ENCODE measurements at regions not wholly inside any gene's neighbourhood (a gene's known extent, or its start where the extent isn't known, plus 50 kb on each side); places are given as distances from the start of the nearest gene placed in this dataset.

- H3K4me1 ChIP-seq (ENCODE audit: control insufficient read depth, insufficient read depth, low read length), result no peaks in the 10 kb centered on the region
- no peak overlapping the region for H3K4me3 ChIP-seq (ENCODE audit: low read length)
- intact Hi-C loops (cut with DNase I), result no loop called here
- H3K27me3 ChIP-seq (ENCODE audit: control insufficient read depth, insufficient read depth), result no peaks in the 10 kb centered on the region
- H3K27ac ChIP-seq (ENCODE audit: low read length), result no peak overlapping the region
- no peak for DNase-seq
- no peak for ATAC-seq
- WGBS, result 60% methylated on average over 2 of the region's 2 CpGs
- H3K9me3 ChIP-seq (ENCODE audit: control insufficient read depth, low read length), result no peaks in the 10 kb centered on the region
Measured at GRCh38 chr4:19941434-19941833, 310.3 kb upstream of the SLIT2 start.

DNA sequence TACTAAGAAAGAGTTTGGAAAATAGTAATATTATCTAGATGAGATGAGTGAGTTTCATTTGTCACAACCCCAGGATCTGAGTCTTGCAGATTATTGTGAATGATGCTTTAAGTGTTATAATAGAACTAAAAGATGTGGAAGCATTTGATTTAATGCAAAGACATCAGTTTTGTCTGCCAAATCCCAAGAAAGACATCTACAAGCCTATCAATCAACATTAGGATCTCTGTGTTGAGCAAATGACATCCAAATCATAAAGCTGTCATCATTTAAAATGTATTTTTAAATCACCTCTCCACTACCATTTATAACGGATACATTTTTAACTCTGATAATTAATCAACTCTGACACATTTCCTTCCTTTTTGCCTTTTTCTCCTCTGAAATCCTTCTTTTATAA lies 310.8 kb upstream of the SLIT2 start:
- Histone ChIP-seq H3K27ac (ENCODE audit: low read length) (no peak overlapping the region), H3K27me3 (ENCODE audit: control insufficient read depth, insufficient read depth) (no peaks in the 10 kb centered on the region), H3K4me1 (ENCODE audit: control insufficient read depth, insufficient read depth, low read length) (no peaks in the 10 kb centered on the region), H3K9me3 (ENCODE audit: control insufficient read depth, low read length) (no peaks in the 10 kb centered on the region), H3K4me3 (ENCODE audit: low read length) (no peak overlapping the region)
- intact Hi-C loops (cut with DNase I), result no loop called here
- no peak for ATAC-seq
- WGBS, result 54% methylated on average over 1 of the region's 1 CpG
- no peak for DNase-seq

DNA sequence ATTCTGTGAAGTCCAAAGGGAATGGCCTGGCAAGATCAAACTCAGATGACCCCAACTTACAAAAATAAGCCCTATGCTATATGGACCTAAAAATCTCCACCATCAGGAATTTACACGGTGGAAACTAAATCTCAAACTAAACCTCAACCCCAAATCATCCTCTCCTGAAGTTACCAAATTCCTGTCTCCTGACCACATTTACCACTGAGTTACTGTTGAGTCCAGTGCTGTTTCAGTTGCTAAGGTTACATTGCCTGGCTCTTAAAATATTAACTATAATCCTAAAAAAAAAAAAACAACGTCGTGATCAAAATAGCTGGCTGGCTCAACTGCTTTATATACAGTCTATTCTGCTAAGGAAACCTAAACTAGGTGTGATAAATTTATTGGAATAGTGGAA lies 315.2 kb upstream of the SLIT2 start:
- H3K4me3 ChIP-seq (ENCODE audit: low read length), result no peak overlapping the region
- no peak for DNase-seq
- no peak for ATAC-seq
- no peak overlapping the region for H3K27ac ChIP-seq (ENCODE audit: low read length)
- no peaks in the 10 kb centered on the region for H3K27me3 ChIP-seq (ENCODE audit: control insufficient read depth, insufficient read depth)
- 48% methylated on average over 3 of the region's 3 CpGs for WGBS
- intact Hi-C loops (cut with DNase I), result no loop called here
- no peaks in the 10 kb centered on the region for H3K4me1 ChIP-seq (ENCODE audit: control insufficient read depth, insufficient read depth, low read length)
- no peaks in the 10 kb centered on the region for H3K9me3 ChIP-seq (ENCODE audit: control insufficient read depth, low read length)

- intact Hi-C loops (cut with DNase I), result no loop called here
- ATAC-seq (no peak), DNase-seq (no peak)
- no peaks in the 10 kb centered on the region for H3K27me3 ChIP-seq (ENCODE audit: control insufficient read depth, insufficient read depth)
- H3K27ac ChIP-seq (ENCODE audit: low read length), result no peak overlapping the region
- no peak overlapping the region for H3K4me3 ChIP-seq (ENCODE audit: low read length)
- 86% methylated on average over 3 of the region's 3 CpGs for WGBS
- H3K4me1 ChIP-seq (ENCODE audit: control insufficient read depth, insufficient read depth, low read length), result no peaks in the 10 kb centered on the region
- no peaks in the 10 kb centered on the region for H3K9me3 ChIP-seq (ENCODE audit: control insufficient read depth, low read length)
Measured at GRCh38 chr4:19930742-19931141, 321.0 kb upstream of the SLIT2 start.

DNA sequence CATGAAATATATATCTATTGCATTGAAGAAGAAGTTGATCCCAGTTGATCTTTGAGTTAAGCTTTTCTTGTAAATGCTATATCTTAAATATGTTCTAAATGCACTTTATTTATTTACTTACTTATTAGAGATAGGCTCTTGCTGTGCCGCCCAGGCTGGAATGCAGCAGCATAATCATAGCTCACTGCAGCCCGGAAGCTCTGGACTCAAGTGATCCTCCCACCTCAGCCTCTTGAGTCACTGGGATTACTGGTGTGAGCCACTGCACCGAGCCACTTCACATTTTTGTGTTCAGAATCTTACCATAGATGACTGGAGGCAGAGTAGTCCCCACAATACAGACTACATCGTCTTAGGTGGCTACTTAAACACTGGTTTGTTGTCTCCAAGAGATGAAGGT lies 324.3 kb upstream of the SLIT2 start:
- Histone ChIP-seq H3K27ac (ENCODE audit: low read length) (no peak overlapping the region), H3K4me1 (ENCODE audit: control insufficient read depth, insufficient read depth, low read length) (no peaks in the 10 kb centered on the region), H3K9me3 (ENCODE audit: control insufficient read depth, low read length) (no peaks in the 10 kb centered on the region), H3K4me3 (ENCODE audit: low read length) (no peak overlapping the region), H3K27me3 (ENCODE audit: control insufficient read depth, insufficient read depth) (no peaks in the 10 kb centered on the region)
- DNase-seq (no peak), ATAC-seq (no peak)
- WGBS, result 88% methylated on average over 4 of the region's 4 CpGs
- intact Hi-C loops (cut with DNase I), result no loop called here

GRCh38 chr4:19925516-19925915 lies 326.2 kb upstream of the SLIT2 start:
- DNase-seq, result no peak
- H3K4me1 ChIP-seq (ENCODE audit: control insufficient read depth, insufficient read depth, low read length), result no peaks in the 10 kb centered on the region
- no peaks in the 10 kb centered on the region for H3K27me3 ChIP-seq (ENCODE audit: control insufficient read depth, insufficient read depth)
- ATAC-seq, result no peak
- H3K4me3 ChIP-seq (ENCODE audit: low read length), result no peak overlapping the region
- H3K27ac ChIP-seq (ENCODE audit: low read length), result no peak overlapping the region
- intact Hi-C loops (cut with DNase I), result no loop called here
- no peaks in the 10 kb centered on the region for H3K9me3 ChIP-seq (ENCODE audit: control insufficient read depth, low read length)

- ATAC-seq (no peak), DNase-seq (no peak)
- 75% methylated on average over 1 of the region's 1 CpG for WGBS
Measured at GRCh38 chr4:19924761-19925160, 326.9 kb upstream of the SLIT2 start.

GRCh38 chr4:19915276-19915675 lies 336.4 kb upstream of the SLIT2 start:
- WGBS, result 93% methylated on average over 3 of the region's 3 CpGs
- H3K4me3 ChIP-seq (ENCODE audit: low read length), result no peak overlapping the region
- ATAC-seq, result no peak
- H3K27me3 ChIP-seq (ENCODE audit: control insufficient read depth, insufficient read depth), result no peaks in the 10 kb centered on the region
- H3K9me3 ChIP-seq (ENCODE audit: control insufficient read depth, low read length), result no peaks in the 10 kb centered on the region
- H3K27ac ChIP-seq (ENCODE audit: low read length), result no peak overlapping the region
- H3K4me1 ChIP-seq (ENCODE audit: control insufficient read depth, insufficient read depth, low read length), result no peaks in the 10 kb centered on the region
- DNase-seq, result no peak
- intact Hi-C loops (cut with DNase I), result no loop called here

More at GRCh38 chr4:19924761-19925160, 326.9 kb upstream of the SLIT2 start:
- intact Hi-C loops (cut with DNase I), result no loop called here
- Histone ChIP-seq H3K4me3 (ENCODE audit: low read length) (no peak overlapping the region), H3K27me3 (ENCODE audit: control insufficient read depth, insufficient read depth) (no peaks in the 10 kb centered on the region), H3K9me3 (ENCODE audit: control insufficient read depth, low read length) (no peaks in the 10 kb centered on the region), H3K27ac (ENCODE audit: low read length) (no peak overlapping the region), H3K4me1 (ENCODE audit: control insufficient read depth, insufficient read depth, low read length) (no peaks in the 10 kb centered on the region)

- DNase-seq, result no peak
- Histone ChIP-seq H3K27ac (ENCODE audit: low read length) (no peak overlapping the region), H3K4me3 (ENCODE audit: low read length) (no peak overlapping the region), H3K4me1 (ENCODE audit: control insufficient read depth, insufficient read depth, low read length) (no peaks in the 10 kb centered on the region), H3K27me3 (ENCODE audit: control insufficient read depth, insufficient read depth) (no peaks in the 10 kb centered on the region), H3K9me3 (ENCODE audit: control insufficient read depth, low read length) (no peaks in the 10 kb centered on the region)
- intact Hi-C loops (cut with DNase I), result no loop called here
- 92% methylated on average over 2 of the region's 2 CpGs for WGBS
- no peak for ATAC-seq
Measured at GRCh38 chr4:19913650-19914049, 338.1 kb upstream of the SLIT2 start.

DNA sequence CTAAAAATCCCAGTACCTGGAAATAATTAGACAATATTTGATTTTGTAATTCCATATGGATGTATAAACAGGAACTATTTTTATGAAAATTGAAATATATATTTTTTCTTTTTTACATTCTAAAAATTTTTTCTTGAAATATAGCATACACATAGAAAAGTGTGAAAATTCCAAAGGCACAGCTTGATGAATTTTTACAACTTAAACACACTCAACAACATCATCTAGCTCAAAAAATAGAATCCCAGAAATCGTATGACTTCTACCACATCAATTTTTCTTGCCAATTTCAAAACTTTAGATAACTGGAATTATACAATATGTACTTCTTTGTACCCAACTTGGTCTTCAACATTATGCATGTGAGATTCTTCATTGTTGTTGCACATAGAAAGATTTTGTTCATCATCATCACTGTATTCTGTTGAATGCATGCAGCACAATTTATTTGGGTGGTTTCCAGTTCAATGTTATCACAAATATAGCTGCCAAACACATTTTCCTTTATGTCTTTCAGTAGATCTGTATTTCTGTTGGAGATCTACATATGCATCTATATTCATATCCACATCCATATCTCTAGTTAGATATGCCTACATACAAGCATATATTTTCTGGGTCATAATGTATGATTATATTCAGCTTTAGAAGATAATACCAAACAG lies 340.7 kb upstream of the SLIT2 start:
- Histone ChIP-seq H3K4me1 (ENCODE audit: control insufficient read depth, insufficient read depth, low read length) (no peaks in the 10 kb centered on the region), H3K27ac (ENCODE audit: low read length) (no peak overlapping the region), H3K4me3 (ENCODE audit: low read length) (no peak overlapping the region), H3K27me3 (ENCODE audit: control insufficient read depth, insufficient read depth) (no peaks in the 10 kb centered on the region), H3K9me3 (ENCODE audit: control insufficient read depth, low read length) (no peaks in the 10 kb centered on the region)
- ATAC-seq, result no peak
- 63% methylated on average over 1 of the region's 1 CpG for WGBS
- intact Hi-C loops (cut with DNase I), result no loop called here
- no peak for DNase-seq

- no peaks in the 10 kb centered on the region for H3K4me1 ChIP-seq (ENCODE audit: control insufficient read depth, insufficient read depth, low read length)
- DNase-seq (no peak), ATAC-seq (no peak)
- H3K9me3 ChIP-seq (ENCODE audit: control insufficient read depth, low read length), result no peaks in the 10 kb centered on the region
- no peaks in the 10 kb centered on the region for H3K27me3 ChIP-seq (ENCODE audit: control insufficient read depth, insufficient read depth)
- no peak overlapping the region for H3K4me3 ChIP-seq (ENCODE audit: low read length)
- intact Hi-C loops (cut with DNase I), result no loop called here
- WGBS, result 74% methylated on average over 3 of the region's 3 CpGs
- H3K27ac ChIP-seq (ENCODE audit: low read length), result no peak overlapping the region
Measured at GRCh38 chr4:19905024-19905423, 346.7 kb upstream of the SLIT2 start.

- Histone ChIP-seq H3K9me3 (ENCODE audit: control insufficient read depth, low read length) (no peaks in the 10 kb centered on the region), H3K4me1 (ENCODE audit: control insufficient read depth, insufficient read depth, low read length) (no peaks in the 10 kb centered on the region), H3K27me3 (ENCODE audit: control insufficient read depth, insufficient read depth) (no peaks in the 10 kb centered on the region), H3K4me3 (ENCODE audit: low read length) (no peak overlapping the region), H3K27ac (ENCODE audit: low read length) (no peak overlapping the region)
- ATAC-seq (no peak), DNase-seq (no peak)
- WGBS, result 95% methylated on average over 2 of the region's 2 CpGs
- intact Hi-C loops (cut with DNase I), result no loop called here
Measured at GRCh38 chr4:19888587-19888986, 363.1 kb upstream of the SLIT2 start.

All from right cardiac atrium (tissue), 5 donors.